ENCODE measurements at regions not wholly inside any gene's neighbourhood (a gene's known extent, or its start where the extent isn't known, plus 50 kb on each side); places are given as distances from the start of the nearest gene placed in this dataset.

DNA sequence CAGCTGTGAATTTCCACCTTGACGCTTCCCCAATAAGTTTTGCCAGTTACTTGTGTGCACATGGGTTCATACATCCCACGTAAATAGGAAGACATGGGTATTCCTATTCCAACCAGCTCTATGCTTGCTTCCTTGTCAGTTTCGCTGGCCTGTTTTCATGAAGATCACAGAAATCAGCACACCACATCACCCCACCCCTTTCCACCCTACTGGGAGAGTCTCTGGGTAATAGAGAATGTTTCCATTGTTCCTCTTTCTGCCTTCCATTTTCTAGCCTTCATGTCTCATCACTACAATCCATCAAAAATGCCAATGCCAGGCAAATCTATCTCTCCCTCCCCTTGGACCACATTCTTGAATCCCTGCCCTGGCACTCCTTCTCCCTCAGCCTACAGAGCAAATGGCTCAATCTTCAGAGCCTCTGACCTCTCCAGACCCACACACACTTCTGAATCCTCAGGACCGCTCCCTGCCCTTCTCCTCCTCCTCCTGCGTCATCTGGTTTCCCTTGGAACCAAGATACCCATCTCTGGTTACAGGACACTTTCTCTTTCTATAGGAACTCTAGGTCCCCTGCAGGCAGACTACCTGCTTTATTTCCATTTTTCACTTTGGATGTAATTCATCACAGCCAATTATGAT is 323.3 kb downstream of the DHX15 start:
- DNase-seq, result no peak
- in situ Hi-C loops (cut with MboI; ENCODE audit: low pct_unique_long_range_greater_than_20kb, low sequenced_read_pairs), result no loop called here

DNA sequence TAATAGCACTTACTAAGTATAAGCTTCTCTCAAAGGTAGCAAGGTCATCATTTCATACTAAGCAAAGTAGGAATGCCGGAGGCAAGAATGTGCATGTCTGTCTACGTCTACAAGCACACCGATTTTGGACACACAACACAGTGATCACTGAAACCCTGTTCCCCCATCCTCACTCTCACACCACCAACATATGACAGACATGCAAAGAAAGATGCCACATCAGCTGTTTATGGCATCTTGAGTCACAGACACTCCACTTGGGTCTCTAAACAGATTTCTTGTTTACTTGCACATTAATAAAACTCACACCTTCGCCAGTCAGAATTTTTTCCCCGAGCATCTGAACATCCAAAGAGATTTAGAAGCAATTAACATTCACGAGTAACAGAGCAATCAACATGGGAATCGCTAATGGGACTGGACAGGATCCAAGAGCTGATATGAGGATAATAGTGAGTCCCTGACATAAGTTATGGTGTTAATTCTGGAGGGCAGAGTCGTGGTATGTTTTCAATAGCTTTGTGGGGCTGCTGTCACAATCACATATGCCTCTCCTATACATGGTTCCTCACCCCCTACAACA is 324.1 kb downstream of the DHX15 start:
- no peak for DNase-seq
- in situ Hi-C loops (cut with MboI; ENCODE audit: low pct_unique_long_range_greater_than_20kb, low sequenced_read_pairs), result no loop called here

DNA sequence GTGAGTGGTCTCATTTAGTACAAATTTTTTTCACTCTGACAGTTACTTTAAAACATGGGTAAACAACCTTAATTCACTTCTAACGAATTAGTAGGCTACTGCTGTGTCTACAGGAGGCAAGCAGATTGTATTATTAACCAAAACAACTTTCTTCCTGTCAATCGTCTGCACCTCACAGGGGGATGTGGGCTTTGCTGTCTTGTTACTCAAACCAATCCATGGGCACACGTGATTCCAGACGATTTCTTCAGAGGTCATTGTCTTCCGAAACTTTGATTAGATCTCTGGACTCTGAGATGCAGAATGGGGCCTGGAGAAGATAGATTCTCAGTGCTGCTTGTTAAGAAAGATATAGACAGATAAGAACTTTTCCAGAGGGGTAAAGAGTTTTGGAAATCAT is 327.8 kb downstream of the DHX15 start:
- no peak for DNase-seq
- in situ Hi-C loops (cut with MboI; ENCODE audit: low pct_unique_long_range_greater_than_20kb, low sequenced_read_pairs), result no loop called here

DNA sequence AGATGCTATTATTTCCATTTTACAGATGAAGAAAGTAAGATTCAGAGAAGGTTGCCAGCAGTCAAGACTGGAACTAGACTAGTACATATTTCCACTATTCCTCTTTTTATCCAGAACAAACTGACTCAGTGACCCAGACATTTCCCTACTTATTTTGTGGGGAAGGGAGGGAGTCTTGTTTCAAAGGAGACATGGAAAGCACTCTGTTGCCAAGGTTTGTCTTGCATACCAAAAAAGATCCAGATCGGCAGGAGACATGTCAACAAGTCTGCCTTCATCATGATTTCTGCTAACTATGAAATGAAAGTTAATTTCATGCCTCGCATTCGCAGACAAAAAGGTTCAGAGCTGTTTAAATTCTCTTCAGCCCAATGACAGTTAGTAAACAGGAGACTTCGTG is 328.3 kb downstream of the DHX15 start:
- in situ Hi-C loops (cut with MboI; ENCODE audit: low pct_unique_long_range_greater_than_20kb, low sequenced_read_pairs), result no loop called here
- DNase-seq, result no peak

DNA sequence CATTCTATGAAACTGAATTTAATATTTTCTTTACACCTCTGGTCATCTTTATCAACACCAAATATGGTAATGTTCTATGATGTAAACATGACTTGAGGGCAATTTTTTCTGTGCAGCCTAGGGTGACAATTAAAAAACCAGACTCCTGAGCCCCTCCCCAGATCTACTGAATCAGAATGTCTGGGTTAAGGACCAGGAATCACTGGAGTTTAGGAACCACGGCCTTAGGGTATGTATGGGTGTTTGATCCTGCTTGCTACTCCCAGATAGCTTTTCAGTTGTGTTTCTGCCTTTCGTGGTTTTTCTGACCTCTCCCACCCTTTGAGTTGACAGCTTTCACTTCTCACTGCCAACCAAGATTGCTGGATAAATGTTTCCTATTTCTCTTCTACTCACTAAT is 332.2 kb downstream of the DHX15 start:
- in situ Hi-C loops (cut with MboI; ENCODE audit: low pct_unique_long_range_greater_than_20kb, low sequenced_read_pairs), result no loop called here
- no peak for DNase-seq

DNA sequence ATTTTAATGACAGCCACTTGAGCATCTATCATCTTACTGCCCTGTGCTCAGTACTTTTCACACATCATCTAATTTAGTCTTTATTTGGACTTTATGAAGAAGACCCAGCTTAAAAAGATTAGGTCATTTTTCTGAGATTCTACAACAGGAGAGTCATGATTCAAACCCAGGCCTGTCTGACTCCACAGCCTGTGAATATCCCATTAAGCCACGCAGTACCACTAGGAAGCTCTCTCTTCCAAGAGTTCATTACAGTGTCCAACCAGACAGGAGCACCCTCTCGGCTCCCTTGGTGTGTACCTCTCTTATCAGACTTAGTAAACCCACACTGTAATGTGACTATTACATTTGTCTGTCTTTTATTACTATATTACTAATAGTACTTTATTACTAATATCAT is 332.8 kb downstream of the DHX15 start:
- in situ Hi-C loops (cut with MboI; ENCODE audit: low pct_unique_long_range_greater_than_20kb, low sequenced_read_pairs), result no loop called here
- no peak for DNase-seq

DNA sequence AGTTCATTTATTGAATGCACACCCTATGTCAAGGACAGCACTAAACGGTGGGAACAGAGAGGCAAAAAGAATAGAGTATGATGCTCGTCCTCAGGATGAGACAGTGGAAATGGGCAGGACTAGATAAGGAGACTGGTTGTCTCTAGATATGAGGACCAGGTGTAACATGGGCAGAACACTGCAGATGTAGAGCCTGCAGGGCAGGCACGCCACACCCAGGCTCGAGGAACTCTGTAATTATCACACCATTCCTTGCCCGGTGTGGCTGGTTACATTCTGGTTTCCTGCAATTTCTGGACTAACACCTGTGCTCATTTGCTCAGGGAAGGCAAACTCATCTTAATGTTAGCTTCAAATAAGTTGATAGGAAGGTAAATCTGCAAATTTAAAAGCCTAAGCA is 334.4 kb downstream of the DHX15 start:
- in situ Hi-C loops (cut with MboI; ENCODE audit: low pct_unique_long_range_greater_than_20kb, low sequenced_read_pairs), result no loop called here
- no peak for DNase-seq

DNA sequence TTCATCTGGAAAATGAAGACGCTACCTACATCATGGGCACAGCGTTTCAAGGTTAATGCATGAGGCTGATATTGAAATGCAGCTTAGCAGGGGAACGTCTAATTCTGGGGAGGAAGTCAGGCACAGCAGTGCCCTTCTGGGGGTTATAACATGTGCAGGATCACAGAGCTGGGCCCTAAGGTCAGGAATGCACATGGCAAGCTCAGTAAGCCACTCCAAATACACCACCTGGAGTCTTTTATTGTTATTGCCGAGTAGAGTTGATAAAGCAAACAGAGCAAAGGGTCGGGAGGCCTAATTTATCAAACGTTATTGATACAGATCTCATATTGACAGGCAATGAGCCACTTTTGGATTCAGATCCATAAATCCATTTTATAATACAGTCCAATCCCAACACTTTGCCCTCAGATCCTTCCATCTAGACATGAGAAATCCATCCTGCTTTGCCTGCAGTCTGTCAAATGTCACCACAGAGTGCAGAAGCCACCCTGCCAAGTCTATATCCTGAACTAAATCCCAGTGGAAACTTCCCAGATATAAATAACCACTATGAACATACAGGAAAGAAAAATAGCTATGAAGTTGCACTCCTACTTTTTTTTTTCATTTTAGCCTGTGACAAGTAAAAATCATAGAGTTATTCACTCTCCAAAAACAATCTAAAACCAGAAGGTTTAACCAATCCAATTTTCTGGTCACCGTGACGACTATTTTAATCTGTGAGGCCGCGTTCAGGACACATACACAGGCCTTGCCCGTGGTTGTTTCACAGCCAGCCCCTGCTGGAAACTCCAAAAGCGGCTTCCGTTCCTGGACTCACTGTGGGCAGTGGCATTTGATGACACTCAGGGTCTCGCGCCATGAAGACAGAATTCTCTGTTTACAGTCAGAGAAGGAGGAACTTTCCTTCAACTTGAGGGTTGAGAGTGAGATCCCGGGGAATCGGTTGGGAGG is 335.4 kb downstream of the DHX15 start:
- DNase-seq, result no peak
- in situ Hi-C loops (cut with MboI; ENCODE audit: low pct_unique_long_range_greater_than_20kb, low sequenced_read_pairs), result no loop called here

DNA sequence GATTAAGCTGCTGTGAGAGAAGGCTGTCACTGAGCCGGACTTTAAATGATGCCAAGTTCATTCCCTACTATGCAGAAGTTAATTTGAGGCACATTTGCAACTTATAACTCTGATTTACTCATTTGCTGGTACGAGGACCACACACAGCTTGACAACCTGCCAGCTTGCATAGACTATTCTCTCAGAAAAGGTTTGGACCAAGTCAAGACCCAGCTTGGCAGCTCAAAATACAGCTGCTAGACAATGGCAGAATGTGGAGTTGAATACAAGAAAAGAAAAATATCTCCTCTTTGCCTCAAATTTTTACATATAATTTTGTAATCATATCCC is 338.9 kb downstream of the DHX15 start:
- in situ Hi-C loops (cut with MboI; ENCODE audit: low pct_unique_long_range_greater_than_20kb, low sequenced_read_pairs), result no loop called here
- no peak for DNase-seq

DNA sequence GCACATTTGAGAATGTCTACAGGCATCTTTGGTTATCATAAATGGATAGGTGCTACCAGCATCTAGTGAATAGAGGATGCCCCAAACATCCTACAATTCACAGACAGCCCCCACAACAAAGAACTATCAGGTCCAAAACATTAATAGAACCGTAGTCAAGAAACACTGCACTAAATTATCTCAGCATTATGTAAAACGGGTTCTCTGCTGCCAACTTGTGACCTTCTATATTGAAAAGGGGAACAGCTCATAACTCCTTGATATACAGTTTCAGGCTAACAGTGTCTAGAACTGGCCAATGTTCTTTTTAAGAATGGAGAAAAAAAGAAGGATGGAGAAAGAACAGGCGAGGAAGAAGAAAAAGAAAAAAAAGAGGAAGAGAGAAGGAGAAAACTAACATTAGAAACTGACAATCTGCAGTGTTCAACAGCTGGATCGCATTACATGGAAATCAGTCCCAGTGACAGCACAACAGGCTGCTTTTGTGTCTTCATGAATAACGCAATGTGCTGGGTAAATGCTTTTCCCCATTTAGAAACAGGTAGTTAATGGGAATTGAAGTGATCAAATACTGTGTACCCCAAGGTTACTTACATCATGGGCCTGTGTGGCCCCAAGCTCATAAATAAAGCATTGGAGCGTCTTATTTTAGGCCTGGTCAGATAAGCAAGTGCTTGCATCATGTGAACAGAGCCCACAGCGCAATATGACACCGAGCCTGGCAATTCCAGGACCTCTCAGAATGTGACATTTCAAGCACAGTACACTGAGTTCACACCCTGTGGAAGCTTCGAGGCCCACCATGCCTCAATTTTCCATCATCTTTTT is 339.5 kb downstream of the DHX15 start:
- DNase-seq, result no peak
- in situ Hi-C loops (cut with MboI; ENCODE audit: low pct_unique_long_range_greater_than_20kb, low sequenced_read_pairs), result no loop called here

DNA sequence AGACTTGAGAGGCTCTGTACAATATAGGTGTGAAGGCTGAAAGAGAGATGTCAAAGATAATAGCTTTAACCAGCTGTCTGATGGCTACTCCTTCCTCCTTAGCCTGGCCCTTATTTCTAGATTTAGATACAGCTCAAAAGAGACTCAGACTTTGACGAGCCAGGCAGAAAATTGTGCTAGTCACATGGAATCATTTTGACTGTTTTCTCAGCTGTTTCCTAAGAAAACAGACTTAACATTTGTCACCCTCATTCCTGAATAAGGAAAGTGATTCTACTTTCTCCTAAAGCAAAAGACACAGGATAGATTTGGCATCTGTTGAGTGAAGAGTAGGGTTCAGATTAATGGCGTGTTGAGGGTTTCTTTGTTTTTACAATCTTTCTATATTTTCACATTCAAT is 340.7 kb downstream of the DHX15 start:
- in situ Hi-C loops (cut with MboI; ENCODE audit: low pct_unique_long_range_greater_than_20kb, low sequenced_read_pairs), result no loop called here
- DNase-seq, result no peak

DNA sequence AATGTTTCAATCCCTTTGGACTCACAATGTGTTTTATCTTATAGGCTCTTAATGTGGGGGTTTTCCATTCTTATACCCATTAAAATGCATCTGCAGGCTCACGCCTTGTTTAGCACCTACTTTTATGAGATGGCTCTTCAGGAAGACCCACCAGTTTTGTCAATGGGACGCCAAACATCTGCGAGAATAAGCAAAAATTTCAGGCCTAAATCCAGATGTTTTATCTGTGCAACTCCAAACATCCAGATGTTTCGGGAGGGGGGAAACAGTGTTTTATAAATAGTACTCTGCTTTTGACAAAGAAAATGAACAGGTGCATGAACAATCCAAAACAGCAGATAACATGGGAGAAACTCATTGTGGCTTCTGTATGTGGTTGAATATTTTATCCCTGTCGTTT is 342.8 kb downstream of the DHX15 start:
- DNase-seq, result no peak
- in situ Hi-C loops (cut with MboI; ENCODE audit: low pct_unique_long_range_greater_than_20kb, low sequenced_read_pairs), result no loop called here

DNA sequence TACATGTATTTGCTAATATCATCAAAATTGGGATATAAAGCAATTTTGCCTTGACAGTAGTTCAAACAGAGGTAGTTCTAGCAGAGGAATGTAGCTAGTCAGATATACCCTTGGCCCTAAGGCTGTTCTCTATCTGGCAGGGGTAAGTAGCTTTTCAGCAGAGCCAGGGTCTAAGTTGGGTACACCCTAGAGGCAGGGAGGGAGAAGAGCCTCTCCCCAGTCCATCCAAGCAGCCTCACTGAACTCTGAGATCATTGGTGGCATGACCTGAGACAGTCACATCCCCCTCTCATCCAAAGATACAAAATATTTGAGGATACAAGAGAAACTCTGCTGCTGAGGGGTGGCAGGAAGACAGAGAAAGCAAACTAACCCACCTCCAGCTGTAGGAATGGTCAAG is 343.7 kb downstream of the DHX15 start:
- in situ Hi-C loops (cut with MboI; ENCODE audit: low pct_unique_long_range_greater_than_20kb, low sequenced_read_pairs), result no loop called here
- no peak for DNase-seq

DNA sequence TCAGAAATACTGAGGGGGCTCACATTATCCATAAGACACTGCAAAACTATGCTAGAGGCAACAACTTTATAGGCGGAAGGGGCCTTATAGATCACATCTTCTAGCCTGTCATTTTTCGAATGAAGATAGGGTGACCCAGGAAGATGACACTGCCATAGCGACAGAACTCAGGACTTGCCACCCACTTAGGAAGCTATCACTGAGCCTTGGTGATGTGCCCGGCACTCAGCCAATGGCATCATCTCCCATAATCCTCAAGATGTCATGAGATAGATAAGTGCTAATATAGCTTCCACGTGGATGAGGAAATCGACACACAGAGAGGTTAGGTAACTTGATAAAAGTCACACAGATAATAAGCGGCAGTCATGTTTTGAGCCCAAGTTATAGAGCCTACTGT is 346.6 kb downstream of the DHX15 start:
- in situ Hi-C loops (cut with MboI; ENCODE audit: low pct_unique_long_range_greater_than_20kb, low sequenced_read_pairs), result no loop called here
- DNase-seq, result no peak

DNA sequence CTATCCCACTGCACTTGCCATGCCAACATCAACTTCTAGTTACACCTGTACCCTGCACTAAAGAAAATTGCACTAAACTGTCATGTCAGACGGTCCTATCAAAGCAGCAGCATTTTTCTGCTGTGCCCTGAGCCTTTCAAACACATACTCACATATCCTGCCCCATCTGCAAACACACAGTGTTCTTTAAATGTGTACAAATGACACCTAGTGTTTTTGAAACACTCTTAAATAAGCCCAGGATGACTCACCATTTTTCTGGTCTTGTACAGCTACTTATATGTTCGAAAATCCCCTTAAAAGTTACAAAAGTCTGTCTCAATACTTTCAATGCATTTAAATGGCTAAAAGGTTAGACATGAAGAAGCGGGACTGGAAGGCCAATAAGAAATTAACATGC is 346.7 kb upstream of the PPARGC1A start:
- no peak for DNase-seq
- in situ Hi-C loops (cut with MboI; ENCODE audit: low pct_unique_long_range_greater_than_20kb, low sequenced_read_pairs), result no loop called here

DNA sequence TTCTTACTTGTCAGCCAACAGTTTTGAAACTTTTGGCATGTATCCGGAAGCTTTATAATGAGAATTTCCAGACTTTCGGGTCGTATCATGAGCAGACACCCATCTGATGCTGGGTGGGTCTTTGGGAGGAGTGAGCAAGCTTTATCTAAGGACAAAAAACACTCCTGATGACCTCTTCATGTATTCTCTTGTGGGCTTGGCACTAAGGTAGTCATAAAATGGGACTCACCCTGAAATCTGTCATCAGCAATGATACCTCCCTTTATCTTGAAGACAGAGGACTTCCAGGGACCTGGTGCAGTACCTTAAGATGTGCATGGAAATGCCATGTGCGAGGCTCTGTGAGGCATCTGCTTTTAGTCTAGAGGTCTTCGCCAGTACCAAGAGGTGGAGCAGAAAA is 346.3 kb upstream of the PPARGC1A start:
- DNase-seq, result no peak
- in situ Hi-C loops (cut with MboI; ENCODE audit: low pct_unique_long_range_greater_than_20kb, low sequenced_read_pairs), result no loop called here

DNA sequence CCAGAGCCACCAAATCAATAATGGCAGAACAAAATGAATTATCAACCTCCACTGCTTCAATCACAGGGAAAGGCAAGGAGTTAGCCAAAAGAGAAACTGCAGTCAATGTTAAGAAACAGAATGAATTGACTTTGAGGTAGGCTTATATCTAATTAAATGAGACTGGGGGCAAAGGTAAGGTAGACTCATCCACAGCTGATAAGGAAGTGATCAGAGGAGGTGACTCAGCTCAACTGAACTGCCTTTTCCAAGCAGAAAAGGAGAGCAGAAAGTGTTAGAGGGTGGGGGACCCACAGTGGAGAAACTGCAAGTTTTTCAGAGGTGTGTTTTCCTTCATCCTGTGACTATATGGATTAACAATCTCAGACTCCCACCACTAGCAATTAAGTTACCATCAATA is 345.8 kb upstream of the PPARGC1A start:
- no peak for DNase-seq
- in situ Hi-C loops (cut with MboI; ENCODE audit: low pct_unique_long_range_greater_than_20kb, low sequenced_read_pairs), result no loop called here

DNA sequence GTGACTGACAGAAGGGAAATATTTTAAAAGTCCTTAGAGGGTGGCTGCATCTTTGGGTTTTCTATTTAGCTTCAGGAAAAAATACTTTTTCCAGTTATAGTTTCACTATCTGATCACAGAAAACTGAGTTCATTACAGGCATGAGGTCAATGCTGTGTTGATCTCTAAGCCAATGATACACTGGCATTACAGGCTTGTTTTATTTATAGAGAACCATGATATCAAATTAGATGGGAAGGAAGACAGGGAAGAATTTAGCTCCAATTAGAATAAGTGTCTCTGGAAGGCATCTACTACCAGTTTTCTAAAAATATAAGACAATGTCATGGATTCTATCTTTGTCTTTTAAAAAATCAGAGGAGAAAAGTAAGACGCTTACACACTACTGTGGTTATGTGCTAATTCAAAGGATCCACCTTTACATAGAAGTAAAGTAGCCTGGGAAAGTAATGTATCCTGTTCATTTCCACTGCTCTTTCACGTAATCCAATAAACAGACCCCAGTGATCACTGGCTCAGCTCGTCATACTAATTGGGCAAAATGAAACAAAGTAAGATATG is 344.5 kb upstream of the PPARGC1A start:
- in situ Hi-C loops (cut with MboI; ENCODE audit: low pct_unique_long_range_greater_than_20kb, low sequenced_read_pairs), result no loop called here
- DNase-seq, result no peak

DNA sequence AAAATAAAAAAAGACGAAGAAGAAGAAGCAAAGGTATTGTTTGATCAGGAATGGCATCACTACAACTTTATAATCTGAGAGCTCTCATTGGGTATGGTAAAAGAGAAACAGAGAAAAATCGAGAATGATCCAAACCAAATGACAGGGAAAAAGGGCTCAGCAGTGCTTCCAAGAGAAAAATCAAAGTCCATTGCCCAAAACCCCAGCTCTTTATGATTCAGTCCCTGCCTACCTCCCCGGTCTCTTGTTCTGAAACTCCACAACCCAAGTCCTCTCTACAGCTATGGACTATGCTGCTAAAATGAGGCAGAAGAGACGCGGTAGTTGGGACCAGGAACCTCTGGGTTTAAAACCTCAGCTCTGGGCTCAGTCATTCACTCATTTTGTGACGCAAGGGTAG is 341.1 kb upstream of the PPARGC1A start:
- in situ Hi-C loops (cut with MboI; ENCODE audit: low pct_unique_long_range_greater_than_20kb, low sequenced_read_pairs), result no loop called here

More for the DNA sequence above, 341.1 kb upstream of the PPARGC1A start:
- no peak for DNase-seq
